ENCODE measurements at regions not wholly inside any gene's neighbourhood (a gene's known extent, or its start where the extent isn't known, plus 50 kb on each side); places are given as distances from the start of the nearest gene placed in this dataset.
A peak's percentile ranks its signal among the peaks of the same experiment; 100 is the strongest.

DNA sequence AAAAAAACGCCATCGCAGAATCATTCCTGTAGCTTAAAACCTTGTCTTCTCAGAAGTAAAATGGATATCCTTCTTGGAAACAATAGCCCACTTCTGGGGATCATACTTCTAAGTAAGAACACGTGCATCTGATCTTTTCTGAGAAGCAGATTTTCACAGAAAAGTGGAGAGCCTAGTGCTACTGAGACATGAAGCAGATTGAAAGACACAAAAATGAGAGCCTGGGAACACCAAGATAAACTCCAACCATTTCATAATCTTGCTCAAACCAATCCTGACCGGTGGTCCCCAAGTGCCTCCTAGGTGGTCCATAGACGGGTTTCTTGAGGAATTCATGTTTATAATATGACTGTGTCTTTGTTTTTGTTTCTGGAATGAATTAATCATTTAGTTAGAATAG is 191.2 kb downstream of the IRS1 start:
- Histone ChIP-seq H2AFZ (ENCODE audit: low read length) (no peak overlapping the region), H3K4me2 (ENCODE audit: extremely low read depth, insufficient read depth, low read length) (no peak overlapping the region), H3K4me1 (ENCODE audit: control insufficient read depth, extremely low read depth, insufficient read depth, low read length) (no peaks in the 10 kb centered on the region), H3K9ac (ENCODE audit: insufficient read depth, low read length) (no peak overlapping the region), H4K20me1 (ENCODE audit: control insufficient read depth, extremely low read depth, insufficient read depth, low read length) (no peaks in the 10 kb centered on the region), H3K27ac (ENCODE audit: insufficient read depth, low read length) (no peak overlapping the region), H3K27me3 (ENCODE audit: control insufficient read depth, insufficient read depth, low read length) (no peaks in the 10 kb centered on the region), H3K79me2 (ENCODE audit: control insufficient read depth, insufficient read depth, low read length) (no peaks in the 10 kb centered on the region), H3K9me3 (ENCODE audit: control insufficient read depth, insufficient read depth, low read depth, low read length) (no peaks in the 10 kb centered on the region), H3K4me3 (replicated peaks in 1 of 4; ENCODE audit: control extremely low read depth in 1 of 4, insufficient read depth in 1 of 4, low read depth in 3 of 4, low read length in 4 of 4) (no peak overlapping the region), H3K36me3 (ENCODE audit: control insufficient read depth, insufficient read depth, low read length) (no peaks in the 10 kb centered on the region)
- no peak for TF ChIP-seq EZH2 (IDR thresholded peaks at IDR 0.05; ENCODE audit: low read length, missing control alignments)
- TF ChIP-seq, protein P1, sequence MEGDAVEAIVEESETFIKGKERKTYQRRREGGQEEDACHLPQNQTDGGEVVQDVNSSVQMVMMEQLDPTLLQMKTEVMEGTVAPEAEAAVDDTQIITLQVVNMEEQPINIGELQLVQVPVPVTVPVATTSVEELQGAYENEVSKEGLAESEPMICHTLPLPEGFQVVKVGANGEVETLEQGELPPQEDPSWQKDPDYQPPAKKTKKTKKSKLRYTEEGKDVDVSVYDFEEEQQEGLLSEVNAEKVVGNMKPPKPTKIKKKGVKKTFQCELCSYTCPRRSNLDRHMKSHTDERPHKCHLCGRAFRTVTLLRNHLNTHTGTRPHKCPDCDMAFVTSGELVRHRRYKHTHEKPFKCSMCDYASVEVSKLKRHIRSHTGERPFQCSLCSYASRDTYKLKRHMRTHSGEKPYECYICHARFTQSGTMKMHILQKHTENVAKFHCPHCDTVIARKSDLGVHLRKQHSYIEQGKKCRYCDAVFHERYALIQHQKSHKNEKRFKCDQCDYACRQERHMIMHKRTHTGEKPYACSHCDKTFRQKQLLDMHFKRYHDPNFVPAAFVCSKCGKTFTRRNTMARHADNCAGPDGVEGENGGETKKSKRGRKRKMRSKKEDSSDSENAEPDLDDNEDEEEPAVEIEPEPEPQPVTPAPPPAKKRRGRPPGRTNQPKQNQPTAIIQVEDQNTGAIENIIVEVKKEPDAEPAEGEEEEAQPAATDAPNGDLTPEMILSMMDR (conservative IDR thresholded peaks at IDR 0.05 in 1 of 2, IDR thresholded peaks at IDR 0.05 in 1 of 2; ENCODE audit: low read depth in 1 of 2, low read length in 2 of 2) = no peak
- DNase-seq (ENCODE audit: low read depth in 2 of 2) = no peak

DNA sequence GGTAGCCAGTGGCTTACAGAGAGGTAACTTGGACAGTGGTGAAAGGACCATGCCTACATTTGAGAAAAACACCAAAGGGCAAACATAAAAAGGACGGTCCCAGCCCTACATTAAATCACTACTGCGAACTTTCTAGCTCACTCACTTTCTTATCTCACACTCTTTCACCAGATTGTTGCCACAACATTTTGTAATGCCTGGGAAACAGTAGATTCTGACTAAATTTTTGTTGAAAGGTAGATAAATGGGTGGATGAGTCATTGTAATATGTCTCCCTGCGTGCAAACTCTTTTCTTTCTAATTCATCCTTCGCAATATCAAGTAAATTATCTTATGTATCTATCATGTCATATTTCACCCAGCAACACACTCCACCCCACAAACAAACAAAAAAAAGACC is 192.2 kb downstream of the IRS1 start:
- Histone ChIP-seq H4K20me1 (ENCODE audit: control insufficient read depth, extremely low read depth, insufficient read depth, low read length) (no peaks in the 10 kb centered on the region), H3K27ac (ENCODE audit: insufficient read depth, low read length) (no peak overlapping the region), H3K36me3 (ENCODE audit: control insufficient read depth, insufficient read depth, low read length) (no peaks in the 10 kb centered on the region), H3K4me3 (replicated peaks in 1 of 4; ENCODE audit: control extremely low read depth in 1 of 4, insufficient read depth in 1 of 4, low read depth in 3 of 4, low read length in 4 of 4) (no peak overlapping the region), H3K79me2 (ENCODE audit: control insufficient read depth, insufficient read depth, low read length) (no peaks in the 10 kb centered on the region), H3K9me3 (ENCODE audit: control insufficient read depth, insufficient read depth, low read depth, low read length) (no peaks in the 10 kb centered on the region), H3K4me1 (ENCODE audit: control insufficient read depth, extremely low read depth, insufficient read depth, low read length) (no peaks in the 10 kb centered on the region), H2AFZ (ENCODE audit: low read length) (no peak overlapping the region), H3K27me3 (ENCODE audit: control insufficient read depth, insufficient read depth, low read length) (no peaks in the 10 kb centered on the region), H3K9ac (ENCODE audit: insufficient read depth, low read length) (no peak overlapping the region), H3K4me2 (ENCODE audit: extremely low read depth, insufficient read depth, low read length) (no peak overlapping the region)
- TF ChIP-seq, protein P1 (conservative IDR thresholded peaks at IDR 0.05 in 1 of 2, IDR thresholded peaks at IDR 0.05 in 1 of 2; ENCODE audit: low read depth in 1 of 2, low read length in 2 of 2) = no peak
- no peak for TF ChIP-seq EZH2 (IDR thresholded peaks at IDR 0.05; ENCODE audit: low read length, missing control alignments)
- peak; percentile 66 to 92 for DNase-seq (ENCODE audit: low read depth in 2 of 2)

DNA sequence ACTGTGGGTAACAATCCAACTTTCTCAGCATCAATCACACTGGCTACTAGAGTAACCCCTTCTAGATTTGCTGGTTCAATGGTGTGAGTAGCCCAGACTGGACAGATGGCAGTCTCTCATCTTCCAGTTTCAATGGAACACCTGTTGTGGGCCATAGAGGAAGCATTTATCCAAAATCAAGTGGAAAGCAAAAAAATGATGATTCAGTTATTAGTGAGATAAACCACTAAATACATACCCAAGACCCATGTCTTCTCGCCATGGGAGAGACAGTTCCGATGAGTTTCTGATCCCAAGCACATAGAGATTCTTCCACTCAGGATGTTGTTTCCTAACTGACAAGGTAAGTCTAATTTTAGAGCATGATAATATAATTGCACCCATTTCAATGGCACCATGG is 194.0 kb downstream of the IRS1 start:
- Histone ChIP-seq H2AFZ (ENCODE audit: low read length) (no peak overlapping the region), H3K4me3 (replicated peaks in 1 of 4; ENCODE audit: control extremely low read depth in 1 of 4, insufficient read depth in 1 of 4, low read depth in 3 of 4, low read length in 4 of 4) (no peak overlapping the region), H3K9me3 (ENCODE audit: control insufficient read depth, insufficient read depth, low read depth, low read length) (no peaks in the 10 kb centered on the region), H3K27ac (ENCODE audit: insufficient read depth, low read length) (no peak overlapping the region), H3K27me3 (ENCODE audit: control insufficient read depth, insufficient read depth, low read length) (no peaks in the 10 kb centered on the region), H3K36me3 (ENCODE audit: control insufficient read depth, insufficient read depth, low read length) (no peaks in the 10 kb centered on the region), H3K79me2 (ENCODE audit: control insufficient read depth, insufficient read depth, low read length) (no peaks in the 10 kb centered on the region), H3K4me2 (ENCODE audit: extremely low read depth, insufficient read depth, low read length) (no peak overlapping the region), H4K20me1 (ENCODE audit: control insufficient read depth, extremely low read depth, insufficient read depth, low read length) (no peaks in the 10 kb centered on the region), H3K9ac (ENCODE audit: insufficient read depth, low read length) (no peak overlapping the region), H3K4me1 (ENCODE audit: control insufficient read depth, extremely low read depth, insufficient read depth, low read length) (no peaks in the 10 kb centered on the region)
- no peak for DNase-seq (ENCODE audit: low read depth in 2 of 2)
- no peak for TF ChIP-seq EZH2 (IDR thresholded peaks at IDR 0.05; ENCODE audit: low read length, missing control alignments)
- TF ChIP-seq, protein P1 (conservative IDR thresholded peaks at IDR 0.05 in 1 of 2, IDR thresholded peaks at IDR 0.05 in 1 of 2; ENCODE audit: low read depth in 1 of 2, low read length in 2 of 2) = no peak
